ENCODE measurements at regions not wholly inside any gene's neighbourhood (a gene's known extent, or its start where the extent isn't known, plus 50 kb on each side); places are given as distances from the start of the nearest gene placed in this dataset.
"Not testable (repeated sequence)": the region's sequence is repeated elsewhere in the genome, so short reads cannot be mapped to it uniquely, and the experiment has no call there.

GRCh38 chr10:63058236-63058635 lies 74.9 kb upstream of the NRBF2 start:
- TF ChIP-seq, protein P1, sequence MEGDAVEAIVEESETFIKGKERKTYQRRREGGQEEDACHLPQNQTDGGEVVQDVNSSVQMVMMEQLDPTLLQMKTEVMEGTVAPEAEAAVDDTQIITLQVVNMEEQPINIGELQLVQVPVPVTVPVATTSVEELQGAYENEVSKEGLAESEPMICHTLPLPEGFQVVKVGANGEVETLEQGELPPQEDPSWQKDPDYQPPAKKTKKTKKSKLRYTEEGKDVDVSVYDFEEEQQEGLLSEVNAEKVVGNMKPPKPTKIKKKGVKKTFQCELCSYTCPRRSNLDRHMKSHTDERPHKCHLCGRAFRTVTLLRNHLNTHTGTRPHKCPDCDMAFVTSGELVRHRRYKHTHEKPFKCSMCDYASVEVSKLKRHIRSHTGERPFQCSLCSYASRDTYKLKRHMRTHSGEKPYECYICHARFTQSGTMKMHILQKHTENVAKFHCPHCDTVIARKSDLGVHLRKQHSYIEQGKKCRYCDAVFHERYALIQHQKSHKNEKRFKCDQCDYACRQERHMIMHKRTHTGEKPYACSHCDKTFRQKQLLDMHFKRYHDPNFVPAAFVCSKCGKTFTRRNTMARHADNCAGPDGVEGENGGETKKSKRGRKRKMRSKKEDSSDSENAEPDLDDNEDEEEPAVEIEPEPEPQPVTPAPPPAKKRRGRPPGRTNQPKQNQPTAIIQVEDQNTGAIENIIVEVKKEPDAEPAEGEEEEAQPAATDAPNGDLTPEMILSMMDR (IDR thresholded peaks at IDR 0.05; ENCODE audit: borderline replicate concordance, insufficient read depth, low read depth, low read length) = no peak

GRCh38 chr10:63057509-63057908 lies 75.6 kb upstream of the NRBF2 start:
- TF ChIP-seq, protein P1 (IDR thresholded peaks at IDR 0.05; ENCODE audit: borderline replicate concordance, insufficient read depth, low read depth, low read length) = no peak
- H3K4me3 ChIP-seq (ENCODE audit: low read depth, low read length) = no peak overlapping the region

More at GRCh38 chr10:63058236-63058635, 74.9 kb upstream of the NRBF2 start:
- no peak overlapping the region for H3K4me3 ChIP-seq (ENCODE audit: low read depth, low read length)

DNA sequence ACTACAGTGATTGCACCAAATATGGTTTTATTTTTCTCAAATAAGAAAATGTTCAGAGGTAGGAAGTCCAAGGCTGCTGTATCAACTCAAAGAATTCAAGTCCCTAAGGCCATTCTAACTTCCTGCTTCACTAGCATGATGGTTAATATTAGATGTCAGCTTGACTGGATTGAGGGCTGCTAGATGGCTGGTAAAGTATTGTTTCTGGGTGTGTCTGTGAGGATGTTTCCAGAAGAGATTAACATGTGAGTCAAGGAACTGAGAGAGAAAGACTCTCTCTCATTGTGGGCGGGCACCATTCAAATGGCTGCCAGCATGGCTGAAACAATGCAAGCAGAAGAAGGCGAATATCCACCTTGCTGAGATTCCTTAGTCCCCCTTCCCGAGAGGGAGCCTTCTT lies 77.4 kb upstream of the NRBF2 start:
- no peak overlapping the region for H3K4me3 ChIP-seq (ENCODE audit: low read depth, low read length)
- TF ChIP-seq, protein P1 (IDR thresholded peaks at IDR 0.05; ENCODE audit: borderline replicate concordance, insufficient read depth, low read depth, low read length) = no peak

- TF ChIP-seq, protein P1 (IDR thresholded peaks at IDR 0.05; ENCODE audit: borderline replicate concordance, insufficient read depth, low read depth, low read length) = no peak
- no peak overlapping the region for H3K4me3 ChIP-seq (ENCODE audit: low read depth, low read length)
These were observed 78.1 kb upstream of the NRBF2 start for GRCh38 chr10:63054889-63055611.

DNA sequence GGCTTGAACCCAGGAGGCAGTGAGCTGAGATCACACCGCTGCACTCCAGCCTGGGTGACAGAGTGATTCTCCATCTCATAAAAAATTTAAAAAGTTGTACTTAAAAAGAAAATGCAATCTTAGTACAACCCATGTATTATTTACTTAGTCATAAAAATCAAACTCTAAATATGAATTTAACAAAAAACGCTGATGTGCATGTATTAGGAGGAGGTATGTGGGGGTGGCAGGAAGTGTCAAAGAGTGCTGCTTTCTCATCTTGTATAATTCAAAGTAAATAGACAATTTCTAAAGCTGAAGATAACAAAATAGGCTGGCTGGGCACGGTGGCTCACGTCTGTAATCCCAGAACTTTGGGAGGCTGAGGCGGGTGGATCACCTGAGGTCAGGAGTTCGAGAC lies 81.0 kb upstream of the NRBF2 start:
- TF ChIP-seq, protein P1 (IDR thresholded peaks at IDR 0.05; ENCODE audit: borderline replicate concordance, insufficient read depth, low read depth, low read length) = no peak
- no peak overlapping the region for H3K4me3 ChIP-seq (ENCODE audit: low read depth, low read length)

DNA sequence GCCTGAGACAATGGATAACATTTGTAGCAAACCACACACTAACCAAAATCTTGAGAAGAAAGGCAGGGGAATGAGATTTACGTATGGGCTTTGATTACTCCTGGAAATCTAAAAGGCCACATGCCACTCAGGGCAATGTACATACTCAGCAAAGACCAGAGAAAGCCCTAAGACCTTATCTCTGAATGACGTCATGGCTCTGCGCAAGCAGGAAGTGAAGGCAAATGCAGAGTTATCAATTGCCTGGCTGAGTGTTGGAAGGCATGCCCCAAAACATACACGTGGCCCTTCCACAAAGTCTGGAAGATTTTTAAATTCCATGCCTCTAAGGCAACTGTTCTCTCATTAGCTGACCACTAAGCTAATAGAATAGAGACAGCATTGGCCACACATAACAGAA lies 90.9 kb upstream of the NRBF2 start:
- H3K4me3 ChIP-seq (ENCODE audit: low read depth, low read length) = no peak overlapping the region
- TF ChIP-seq, protein P1 (IDR thresholded peaks at IDR 0.05; ENCODE audit: borderline replicate concordance, insufficient read depth, low read depth, low read length) = no peak

DNA sequence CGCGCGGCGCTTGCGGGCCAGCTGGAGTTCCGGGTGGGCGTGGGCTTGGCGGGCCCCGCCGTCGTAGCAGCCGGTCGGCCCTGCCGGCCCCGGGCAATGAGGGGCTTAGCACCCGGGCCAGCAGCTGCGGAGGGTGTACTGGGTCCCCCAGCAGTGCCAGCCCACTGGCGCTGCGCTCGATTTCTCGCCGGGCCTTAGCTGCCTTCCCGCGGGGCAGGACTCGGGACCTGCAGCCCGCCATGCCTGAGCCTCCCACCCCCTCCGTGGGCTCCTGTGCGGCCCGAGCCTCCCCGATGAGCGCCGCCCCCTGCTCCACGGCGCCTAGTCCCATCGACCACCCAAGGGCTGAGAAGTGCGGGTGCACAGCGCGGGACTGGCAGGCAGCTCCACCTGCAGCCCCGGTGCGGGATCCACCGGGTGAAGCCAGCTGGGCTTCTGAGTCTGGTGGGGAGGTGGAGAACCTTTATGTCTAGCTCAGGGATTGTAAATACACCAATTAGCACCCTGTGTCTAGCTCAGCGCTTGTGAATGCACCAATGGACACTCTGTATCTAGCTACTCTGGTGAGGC lies 99.4 kb upstream of the NRBF2 start:
- not testable (repeated sequence) for H3K4me3 ChIP-seq (ENCODE audit: low read depth, low read length)
